ENCODE measurements at regions not wholly inside any gene's neighbourhood (a gene's known extent, or its start where the extent isn't known, plus 50 kb on each side); places are given as distances from the start of the nearest gene placed in this dataset.

DNA sequence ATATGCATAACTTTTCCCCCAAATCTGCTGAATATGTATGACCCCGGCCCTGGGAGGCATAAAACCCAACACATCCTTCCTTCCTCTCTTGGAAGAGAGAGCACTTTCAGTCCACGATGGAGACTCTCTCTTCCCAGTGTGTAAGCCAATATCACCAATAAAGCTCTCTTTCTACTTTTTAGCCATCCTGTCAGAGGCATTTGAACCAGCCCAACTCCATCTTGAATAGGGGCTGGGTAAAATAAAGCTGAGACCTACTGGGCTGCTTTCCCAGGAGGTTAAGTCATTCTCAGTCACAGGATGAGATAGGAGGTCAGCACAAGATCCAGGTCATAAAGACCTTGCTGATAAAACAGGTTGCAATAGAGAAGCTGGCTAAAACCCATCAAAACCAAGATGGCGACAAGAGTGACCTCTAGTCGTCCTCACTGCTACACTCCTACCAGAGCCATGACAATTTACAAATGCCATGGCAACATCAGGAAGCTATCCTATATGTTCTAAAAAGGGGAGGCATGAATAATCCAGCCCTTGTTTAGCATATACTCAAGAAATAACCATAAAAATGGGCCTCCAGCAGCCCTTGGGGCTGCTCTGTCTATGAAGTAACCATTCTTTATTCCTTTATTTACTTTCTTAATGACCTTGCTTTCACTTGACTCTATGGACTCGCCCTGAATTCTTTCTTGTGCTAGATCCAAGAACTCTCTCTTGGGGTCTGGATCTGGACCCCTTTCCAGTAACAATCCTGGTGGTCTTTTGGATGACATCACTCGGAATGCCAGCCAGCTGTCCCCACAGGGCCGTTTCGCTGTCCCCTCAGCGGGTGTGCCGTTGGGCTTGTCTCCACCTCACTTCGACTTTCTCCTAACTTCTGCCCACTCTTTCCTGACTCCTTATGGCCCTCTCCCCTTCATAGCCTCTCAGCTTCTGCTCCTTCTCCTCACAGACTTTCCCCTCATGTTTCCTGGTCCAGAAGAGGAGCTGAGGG lies 53.4 kb upstream of the NKD1 start:
- no peak overlapping the region for H3K27ac ChIP-seq (ENCODE audit: low read depth, low read length)
- Mint-ChIP-seq H3K36me3 (ENCODE audit: low read depth) (no peaks in the 10 kb centered on the region), H3K27me3 (ENCODE audit: insufficient read depth) (no peaks in the 10 kb centered on the region), H3K4me1 (no peaks in the 10 kb centered on the region), H3K27ac (no peak overlapping the region), H3K4me3 (no peak overlapping the region), H3K9me3 (no peaks in the 10 kb centered on the region)
- no peaks in the 10 kb centered on the region for H3K27me3 ChIP-seq (ENCODE audit: control insufficient read depth, insufficient read depth, low read length, poor library complexity, severe bottlenecking)
- H3K4me1 ChIP-seq (ENCODE audit: control insufficient read depth, insufficient read depth, low read length), result no peaks in the 10 kb centered on the region
- H3K4me3 ChIP-seq (ENCODE audit: low read length), result no peak overlapping the region
- TF ChIP-seq, protein P1, sequence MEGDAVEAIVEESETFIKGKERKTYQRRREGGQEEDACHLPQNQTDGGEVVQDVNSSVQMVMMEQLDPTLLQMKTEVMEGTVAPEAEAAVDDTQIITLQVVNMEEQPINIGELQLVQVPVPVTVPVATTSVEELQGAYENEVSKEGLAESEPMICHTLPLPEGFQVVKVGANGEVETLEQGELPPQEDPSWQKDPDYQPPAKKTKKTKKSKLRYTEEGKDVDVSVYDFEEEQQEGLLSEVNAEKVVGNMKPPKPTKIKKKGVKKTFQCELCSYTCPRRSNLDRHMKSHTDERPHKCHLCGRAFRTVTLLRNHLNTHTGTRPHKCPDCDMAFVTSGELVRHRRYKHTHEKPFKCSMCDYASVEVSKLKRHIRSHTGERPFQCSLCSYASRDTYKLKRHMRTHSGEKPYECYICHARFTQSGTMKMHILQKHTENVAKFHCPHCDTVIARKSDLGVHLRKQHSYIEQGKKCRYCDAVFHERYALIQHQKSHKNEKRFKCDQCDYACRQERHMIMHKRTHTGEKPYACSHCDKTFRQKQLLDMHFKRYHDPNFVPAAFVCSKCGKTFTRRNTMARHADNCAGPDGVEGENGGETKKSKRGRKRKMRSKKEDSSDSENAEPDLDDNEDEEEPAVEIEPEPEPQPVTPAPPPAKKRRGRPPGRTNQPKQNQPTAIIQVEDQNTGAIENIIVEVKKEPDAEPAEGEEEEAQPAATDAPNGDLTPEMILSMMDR (conservative IDR thresholded peaks at IDR 0.05), result no peak
- H3K36me3 ChIP-seq (ENCODE audit: control insufficient read depth, insufficient read depth, low read length), result no peaks in the 10 kb centered on the region
- H3K9ac ChIP-seq (ENCODE audit: extremely low read depth, low read length, poor library complexity, severe bottlenecking), result no peak overlapping the region
- no peaks in the 10 kb centered on the region for H3K9me3 ChIP-seq (ENCODE audit: control insufficient read depth, low read length)
- no peak for DNase-seq
- 88 to 89% methylated on average over 9 to 11 of the region's 11 CpGs for WGBS, 2 experiments (ENCODE audit: insufficient coverage in 1 of 2, insufficient read length in 1 of 2)

DNA sequence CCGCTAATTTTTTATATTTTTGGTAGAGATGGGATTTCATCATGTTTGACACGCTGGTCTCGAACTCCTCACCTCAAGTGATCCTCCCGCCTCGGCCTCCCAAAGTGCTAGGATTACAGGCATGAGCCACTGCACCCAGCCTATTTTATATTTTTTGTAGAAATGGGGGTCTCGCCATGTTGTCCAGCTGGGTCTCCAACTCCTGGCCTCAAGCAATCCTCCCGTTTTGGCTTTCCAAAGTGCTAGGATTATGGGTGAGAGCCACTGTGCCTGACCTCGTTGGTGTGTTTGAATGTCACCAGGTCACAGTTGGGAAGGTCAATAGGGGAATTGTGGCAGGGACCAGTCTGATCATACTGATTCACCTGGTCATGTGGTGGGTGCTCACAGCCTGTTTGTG lies 56.7 kb upstream of the NKD1 start:
- TF ChIP-seq, protein P1 (conservative IDR thresholded peaks at IDR 0.05), result no peak
- no peak overlapping the region for H3K4me3 ChIP-seq (ENCODE audit: low read length)
- no peaks in the 10 kb centered on the region for H3K36me3 ChIP-seq (ENCODE audit: control insufficient read depth, insufficient read depth, low read length)
- no peak overlapping the region for H3K9ac ChIP-seq (ENCODE audit: extremely low read depth, low read length, poor library complexity, severe bottlenecking)
- no peaks in the 10 kb centered on the region for H3K4me1 ChIP-seq (ENCODE audit: control insufficient read depth, insufficient read depth, low read length)
- no peaks in the 10 kb centered on the region for H3K4me1 Mint-ChIP-seq
- no peak overlapping the region for H3K27ac Mint-ChIP-seq
- peaks cover 4% of the 10 kb centered on the region for H3K27me3 Mint-ChIP-seq (ENCODE audit: insufficient read depth)
- peaks cover 6% of the 10 kb centered on the region for H3K9me3 Mint-ChIP-seq
- H3K4me3 Mint-ChIP-seq, result no peak overlapping the region
- no peak overlapping the region for H3K27ac ChIP-seq (ENCODE audit: low read depth, low read length)
- H3K36me3 Mint-ChIP-seq (ENCODE audit: low read depth), result no peaks in the 10 kb centered on the region
- 92 to 100% methylated on average over 5 to 8 of the region's 8 CpGs for WGBS, 2 experiments (ENCODE audit: insufficient coverage in 1 of 2, insufficient read length in 1 of 2)
- no peaks in the 10 kb centered on the region for H3K27me3 ChIP-seq (ENCODE audit: control insufficient read depth, insufficient read depth, low read length, poor library complexity, severe bottlenecking)
- H3K9me3 ChIP-seq (ENCODE audit: control insufficient read depth, low read length), result no peaks in the 10 kb centered on the region
- DNase-seq, result peak; percentile 2

DNA sequence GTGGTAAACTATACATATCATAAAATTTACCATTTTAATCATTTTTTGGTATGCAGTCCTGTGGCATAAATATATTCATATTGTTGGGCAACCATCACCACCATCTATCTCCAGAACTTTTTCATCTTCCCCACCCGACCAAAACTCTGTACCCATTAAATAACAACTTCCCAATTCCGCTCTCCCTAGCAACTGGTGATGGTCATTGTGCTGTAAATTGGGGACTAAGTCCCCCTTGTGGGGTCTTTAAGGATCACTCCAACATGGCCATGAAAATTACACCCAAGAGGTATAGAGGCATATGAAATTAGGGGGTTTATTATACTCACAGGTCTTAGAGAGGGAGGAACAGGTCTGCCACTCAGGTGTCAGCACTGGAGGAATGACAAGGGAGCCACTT lies 57.4 kb upstream of the NKD1 start:
- WGBS, 2 experiments (ENCODE audit: insufficient coverage in 1 of 2, insufficient read length in 1 of 2), result 94 to 100% methylated on average over 1 to 2 of the region's 2 CpGs
- DNase-seq, result peak; percentile 29
- peaks cover 7% of the 10 kb centered on the region for H3K9me3 Mint-ChIP-seq
- H3K9me3 ChIP-seq (ENCODE audit: control insufficient read depth, low read length), result no peaks in the 10 kb centered on the region
- no peaks in the 10 kb centered on the region for H3K36me3 Mint-ChIP-seq (ENCODE audit: low read depth)
- no peak overlapping the region for H3K9ac ChIP-seq (ENCODE audit: extremely low read depth, low read length, poor library complexity, severe bottlenecking)
- H3K27me3 Mint-ChIP-seq (ENCODE audit: insufficient read depth), result peaks cover 6% of the 10 kb centered on the region
- H3K4me1 ChIP-seq (ENCODE audit: control insufficient read depth, insufficient read depth, low read length), result no peaks in the 10 kb centered on the region
- H3K27me3 ChIP-seq (ENCODE audit: control insufficient read depth, insufficient read depth, low read length, poor library complexity, severe bottlenecking), result no peaks in the 10 kb centered on the region
- H3K4me3 Mint-ChIP-seq, result no peak overlapping the region
- no peak overlapping the region for H3K27ac ChIP-seq (ENCODE audit: low read depth, low read length)
- no peaks in the 10 kb centered on the region for H3K4me1 Mint-ChIP-seq
- H3K4me3 ChIP-seq (ENCODE audit: low read length), result no peak overlapping the region
- TF ChIP-seq, protein P1 (conservative IDR thresholded peaks at IDR 0.05), result peak; percentile 36
- no peaks in the 10 kb centered on the region for H3K36me3 ChIP-seq (ENCODE audit: control insufficient read depth, insufficient read depth, low read length)
- no peak overlapping the region for H3K27ac Mint-ChIP-seq
